ENCODE measurements at regions not wholly inside any gene's neighbourhood (a gene's known extent, or its start where the extent isn't known, plus 50 kb on each side); places are given as distances from the start of the nearest gene placed in this dataset.
"Not testable (repeated sequence)": the region's sequence is repeated elsewhere in the genome, so short reads cannot be mapped to it uniquely, and the experiment has no call there.

- Histone ChIP-seq H3K4me1 (ENCODE audit: control insufficient read depth in 3 of 3, insufficient read depth in 3 of 3, low read length in 3 of 3) (no peaks in the 10 kb centered on the region), H3K27me3 (ENCODE audit: control insufficient read depth in 3 of 3, insufficient read depth in 3 of 3, low read length in 3 of 3) (no peaks in the 10 kb centered on the region), H3K27ac (ENCODE audit: low read depth, low read length) (no peak overlapping the region), H3K9me3 (ENCODE audit: control insufficient read depth in 3 of 3, low read length in 3 of 3) (no peaks in the 10 kb centered on the region), H3K9ac (ENCODE audit: low read depth in 1 of 3, low read length in 3 of 3) (no peak overlapping the region), H3K4me3 (ENCODE audit: low read length in 3 of 3) (no peak overlapping the region), H3K36me3 (ENCODE audit: control insufficient read depth in 3 of 3, insufficient read depth in 3 of 3, low read length in 3 of 3) (no peaks in the 10 kb centered on the region)
Measured at GRCh38 chr5:6302075-6302474, 76.3 kb downstream of the MED10 start.

GRCh38 chr5:6296524-6296923 lies 81.8 kb downstream of the MED10 start:
- no peaks in the 10 kb centered on the region for H3K4me1 ChIP-seq (ENCODE audit: control insufficient read depth in 3 of 3, insufficient read depth in 3 of 3, low read length in 3 of 3)
- no peak overlapping the region for H3K4me3 ChIP-seq (ENCODE audit: low read length in 3 of 3)
- no peaks in the 10 kb centered on the region for H3K27me3 ChIP-seq (ENCODE audit: control insufficient read depth in 3 of 3, insufficient read depth in 3 of 3, low read length in 3 of 3)
- peaks cover 0 to 2% (median 0%) of the 10 kb centered on the region in 3 donors for H3K9me3 ChIP-seq (ENCODE audit: control insufficient read depth in 3 of 3, low read length in 3 of 3)
- no peaks in the 10 kb centered on the region for H3K36me3 ChIP-seq (ENCODE audit: control insufficient read depth in 3 of 3, insufficient read depth in 3 of 3, low read length in 3 of 3)
- no peak overlapping the region for H3K27ac ChIP-seq (ENCODE audit: low read depth, low read length)
- H3K9ac ChIP-seq (ENCODE audit: low read depth in 1 of 3, low read length in 3 of 3) = no peak overlapping the region

- H3K9me3 ChIP-seq (ENCODE audit: control insufficient read depth in 3 of 3, low read length in 3 of 3) = peaks cover 0 to 2% (median 0%) of the 10 kb centered on the region in 3 donors
- no peaks in the 10 kb centered on the region for H3K27me3 ChIP-seq (ENCODE audit: control insufficient read depth in 3 of 3, insufficient read depth in 3 of 3, low read length in 3 of 3)
- no peaks in the 10 kb centered on the region for H3K36me3 ChIP-seq (ENCODE audit: control insufficient read depth in 3 of 3, insufficient read depth in 3 of 3, low read length in 3 of 3)
- H3K4me1 ChIP-seq (ENCODE audit: control insufficient read depth in 3 of 3, insufficient read depth in 3 of 3, low read length in 3 of 3) = no peaks in the 10 kb centered on the region
- H3K27ac ChIP-seq (ENCODE audit: low read depth, low read length) = no peak overlapping the region
- H3K4me3 ChIP-seq (ENCODE audit: low read length in 3 of 3) = no peak overlapping the region
- H3K9ac ChIP-seq (ENCODE audit: low read depth in 1 of 3, low read length in 3 of 3) = no peak overlapping the region
Measured at GRCh38 chr5:6291961-6292360, 86.4 kb downstream of the MED10 start.

- Histone ChIP-seq H3K27ac (ENCODE audit: low read depth, low read length) (no peak overlapping the region), H3K36me3 (ENCODE audit: control insufficient read depth in 3 of 3, insufficient read depth in 3 of 3, low read length in 3 of 3) (no peaks in the 10 kb centered on the region), H3K4me1 (ENCODE audit: control insufficient read depth in 3 of 3, insufficient read depth in 3 of 3, low read length in 3 of 3) (no peaks in the 10 kb centered on the region), H3K9ac (ENCODE audit: low read depth in 1 of 3, low read length in 3 of 3) (no peak overlapping the region), H3K27me3 (ENCODE audit: control insufficient read depth in 3 of 3, insufficient read depth in 3 of 3, low read length in 3 of 3) (no peaks in the 10 kb centered on the region), H3K9me3 (ENCODE audit: control insufficient read depth in 3 of 3, low read length in 3 of 3) (peaks cover 0 to 2% (median 0%) of the 10 kb centered on the region in 3 donors), H3K4me3 (ENCODE audit: low read length in 3 of 3) (no peak overlapping the region)
Measured at GRCh38 chr5:6289239-6289638, 89.1 kb downstream of the MED10 start.

GRCh38 chr5:6287176-6287575 lies 91.2 kb downstream of the MED10 start:
- no peaks in the 10 kb centered on the region for H3K4me1 ChIP-seq (ENCODE audit: control insufficient read depth in 3 of 3, insufficient read depth in 3 of 3, low read length in 3 of 3)
- H3K36me3 ChIP-seq (ENCODE audit: control insufficient read depth in 3 of 3, insufficient read depth in 3 of 3, low read length in 3 of 3) = no peaks in the 10 kb centered on the region
- no peak overlapping the region for H3K27ac ChIP-seq (ENCODE audit: low read depth, low read length)
- no peak overlapping the region for H3K4me3 ChIP-seq (ENCODE audit: low read length in 3 of 3)
- H3K9me3 ChIP-seq (ENCODE audit: control insufficient read depth in 3 of 3, low read length in 3 of 3) = no peaks in the 10 kb centered on the region
- H3K9ac ChIP-seq (ENCODE audit: low read depth in 1 of 3, low read length in 3 of 3) = no peak overlapping the region
- no peaks in the 10 kb centered on the region for H3K27me3 ChIP-seq (ENCODE audit: control insufficient read depth in 3 of 3, insufficient read depth in 3 of 3, low read length in 3 of 3)

GRCh38 chr5:6286404-6286803 lies 91.9 kb downstream of the MED10 start:
- Histone ChIP-seq H3K4me3 (ENCODE audit: low read length in 3 of 3) (no peak overlapping the region), H3K4me1 (ENCODE audit: control insufficient read depth in 3 of 3, insufficient read depth in 3 of 3, low read length in 3 of 3) (no peaks in the 10 kb centered on the region), H3K27me3 (ENCODE audit: control insufficient read depth in 3 of 3, insufficient read depth in 3 of 3, low read length in 3 of 3) (no peaks in the 10 kb centered on the region), H3K9ac (ENCODE audit: low read depth in 1 of 3, low read length in 3 of 3) (no peak overlapping the region), H3K27ac (ENCODE audit: low read depth, low read length) (no peak overlapping the region), H3K36me3 (ENCODE audit: control insufficient read depth in 3 of 3, insufficient read depth in 3 of 3, low read length in 3 of 3) (no peaks in the 10 kb centered on the region), H3K9me3 (ENCODE audit: control insufficient read depth in 3 of 3, low read length in 3 of 3) (no peaks in the 10 kb centered on the region)

GRCh38 chr5:6284491-6284890 lies 93.9 kb downstream of the MED10 start:
- H3K36me3 ChIP-seq (ENCODE audit: control insufficient read depth in 3 of 3, insufficient read depth in 3 of 3, low read length in 3 of 3); H3K4me1 ChIP-seq (ENCODE audit: control insufficient read depth in 3 of 3, insufficient read depth in 3 of 3, low read length in 3 of 3); H3K4me3 ChIP-seq (ENCODE audit: low read length in 3 of 3); H3K9ac ChIP-seq (ENCODE audit: low read depth in 1 of 3, low read length in 3 of 3); H3K27ac ChIP-seq (ENCODE audit: low read depth, low read length); H3K27me3 ChIP-seq (ENCODE audit: control insufficient read depth in 3 of 3, insufficient read depth in 3 of 3, low read length in 3 of 3); H3K9me3 ChIP-seq (ENCODE audit: control insufficient read depth in 3 of 3, low read length in 3 of 3): not testable (repeated sequence)

GRCh38 chr5:6282352-6282751 lies 96.0 kb downstream of the MED10 start:
- Histone ChIP-seq H3K4me1 (ENCODE audit: control insufficient read depth in 3 of 3, insufficient read depth in 3 of 3, low read length in 3 of 3) (no peaks in the 10 kb centered on the region), H3K36me3 (ENCODE audit: control insufficient read depth in 3 of 3, insufficient read depth in 3 of 3, low read length in 3 of 3) (no peaks in the 10 kb centered on the region), H3K9ac (ENCODE audit: low read depth in 1 of 3, low read length in 3 of 3) (no peak overlapping the region), H3K4me3 (ENCODE audit: low read length in 3 of 3) (no peak overlapping the region), H3K27me3 (ENCODE audit: control insufficient read depth in 3 of 3, insufficient read depth in 3 of 3, low read length in 3 of 3) (no peaks in the 10 kb centered on the region), H3K27ac (ENCODE audit: low read depth, low read length) (no peak overlapping the region), H3K9me3 (ENCODE audit: control insufficient read depth in 3 of 3, low read length in 3 of 3) (no peaks in the 10 kb centered on the region)

- Histone ChIP-seq H3K9ac (ENCODE audit: low read depth in 1 of 3, low read length in 3 of 3) (no peak overlapping the region), H3K4me3 (ENCODE audit: low read length in 3 of 3) (no peak overlapping the region), H3K9me3 (ENCODE audit: control insufficient read depth in 3 of 3, low read length in 3 of 3) (no peaks in the 10 kb centered on the region), H3K27ac (ENCODE audit: low read depth, low read length) (no peak overlapping the region), H3K4me1 (ENCODE audit: control insufficient read depth in 3 of 3, insufficient read depth in 3 of 3, low read length in 3 of 3) (no peaks in the 10 kb centered on the region), H3K36me3 (ENCODE audit: control insufficient read depth in 3 of 3, insufficient read depth in 3 of 3, low read length in 3 of 3) (no peaks in the 10 kb centered on the region), H3K27me3 (ENCODE audit: control insufficient read depth in 3 of 3, insufficient read depth in 3 of 3, low read length in 3 of 3) (no peaks in the 10 kb centered on the region)
Measured at GRCh38 chr5:6281818-6282217, 96.5 kb downstream of the MED10 start.

- Histone ChIP-seq H3K9ac (ENCODE audit: low read depth in 1 of 3, low read length in 3 of 3) (no peak overlapping the region), H3K36me3 (ENCODE audit: control insufficient read depth in 3 of 3, insufficient read depth in 3 of 3, low read length in 3 of 3) (no peaks in the 10 kb centered on the region), H3K4me3 (ENCODE audit: low read length in 3 of 3) (no peak overlapping the region), H3K27me3 (ENCODE audit: control insufficient read depth in 3 of 3, insufficient read depth in 3 of 3, low read length in 3 of 3) (no peaks in the 10 kb centered on the region), H3K4me1 (ENCODE audit: control insufficient read depth in 3 of 3, insufficient read depth in 3 of 3, low read length in 3 of 3) (no peaks in the 10 kb centered on the region), H3K9me3 (ENCODE audit: control insufficient read depth in 3 of 3, low read length in 3 of 3) (no peaks in the 10 kb centered on the region), H3K27ac (ENCODE audit: low read depth, low read length) (no peak overlapping the region)
Measured at GRCh38 chr5:6280425-6281100, 97.8 kb downstream of the MED10 start.

Measured in skeletal muscle tissue (tissue), 3 donors.